ENCODE measurements at regions not wholly inside any gene's neighbourhood (a gene's known extent, or its start where the extent isn't known, plus 50 kb on each side); places are given as distances from the start of the nearest gene placed in this dataset.

GRCh38 chr6:24019393-24019792 is 106.6 kb upstream of the NRSN1 start:
- DNase-seq (ENCODE audit: extremely low read depth, low read depth) = no peak

GRCh38 chr6:24019830-24020229 is 106.2 kb upstream of the NRSN1 start:
- no peak for DNase-seq (ENCODE audit: extremely low read depth, low read depth)

GRCh38 chr6:24026050-24026449 is 100.0 kb upstream of the NRSN1 start:
- no peak for DNase-seq (ENCODE audit: extremely low read depth, low read depth)

GRCh38 chr6:24031496-24031895 is 94.5 kb upstream of the NRSN1 start:
- no peak for DNase-seq (ENCODE audit: extremely low read depth, low read depth)

- no peak for DNase-seq (ENCODE audit: extremely low read depth, low read depth)
Observed at GRCh38 chr6:24032896-24033688, 92.9 kb upstream of the NRSN1 start.

- DNase-seq (ENCODE audit: extremely low read depth, low read depth) = no peak
Observed at GRCh38 chr6:24043848-24044247, 82.2 kb upstream of the NRSN1 start.

- no peak for DNase-seq (ENCODE audit: extremely low read depth, low read depth)
Observed at GRCh38 chr6:24051942-24052589, 73.9 kb upstream of the NRSN1 start.

GRCh38 chr6:24052590-24052961 is 73.4 kb upstream of the NRSN1 start:
- DNase-seq (ENCODE audit: extremely low read depth, low read depth) = no peak

GRCh38 chr6:24053057-24053456 is 73.0 kb upstream of the NRSN1 start:
- no peak for DNase-seq (ENCODE audit: extremely low read depth, low read depth)

GRCh38 chr6:24054388-24054787 is 71.6 kb upstream of the NRSN1 start:
- DNase-seq (ENCODE audit: extremely low read depth, low read depth) = no peak

- DNase-seq (ENCODE audit: extremely low read depth, low read depth) = no peak
Observed at GRCh38 chr6:24056567-24056966, 69.4 kb upstream of the NRSN1 start.

- no peak for DNase-seq (ENCODE audit: extremely low read depth, low read depth)
Observed at GRCh38 chr6:24057030-24057429, 69.0 kb upstream of the NRSN1 start.

GRCh38 chr6:24060982-24061754 is 64.8 kb upstream of the NRSN1 start:
- no peak for DNase-seq (ENCODE audit: extremely low read depth, low read depth)

GRCh38 chr6:24064106-24064505 is 61.9 kb upstream of the NRSN1 start:
- peak; percentile 13 for DNase-seq (ENCODE audit: extremely low read depth, low read depth)

- no peak for DNase-seq (ENCODE audit: extremely low read depth, low read depth)
Observed at GRCh38 chr6:24064832-24065231, 61.2 kb upstream of the NRSN1 start.

GRCh38 chr6:24069526-24069925 is 56.5 kb upstream of the NRSN1 start:
- DNase-seq (ENCODE audit: extremely low read depth, low read depth) = no peak

- no peak for DNase-seq (ENCODE audit: extremely low read depth, low read depth)
Observed at GRCh38 chr6:24072038-24072746, 53.8 kb upstream of the NRSN1 start.

- DNase-seq (ENCODE audit: extremely low read depth, low read depth) = no peak
Observed at GRCh38 chr6:24076011-24076410, 50.0 kb upstream of the NRSN1 start.
